AG04450 (cell line): ENCODE measurements at regions not wholly inside any gene's neighbourhood (a gene's known extent, or its start where the extent isn't known, plus 50 kb on each side); places are given as distances from the start of the nearest gene placed in this dataset.

Experiments used
- CTCF ChIA-PET: fragments of 300-600, 350-600 bp; formaldehyde crosslinking; extraction: SDS; loops from one replicate; lab custom pipeline; 2022; ENCODE audit warnings: antibody characterized with exemption, inconsistent platforms; lab: Charles Lee
- POLR2A ChIA-PET: fragments of 350-600 bp; formaldehyde crosslinking; extraction: SDS; loops from one replicate; lab custom pipeline; 2021; ENCODE audit warnings: antibody characterized with exemption, inconsistent platforms; lab: Yijun Ruan, JAX
- DNase-seq: peaks from one replicate; pipeline ENCODE4 v3.0.0-alpha.2; 2011; ENCODE audit warnings: low read depth, low spot score
- H3K27ac ChIP-seq: one replicate; pipeline ENCODE4 v1.5.1; 2012; ENCODE audit warnings: low read depth, low read length, control low read depth
- H3K27me3 ChIP-seq: one replicate; pipeline ENCODE4 v1.6.0; 2012; ENCODE audit warnings: low read length; ENCODE audit not compliant: control insufficient read depth, insufficient read depth
- H3K4me3 ChIP-seq: 2 replicates; pipeline ENCODE4 v1.5.1; 2011; ENCODE audit warnings: mild to moderate bottlenecking, low read depth, low read length, control low read depth
- H3K9me3 ChIP-seq: 2 replicates; pipeline ENCODE4 v1.5.1; 2012; ENCODE audit warnings: low read length; ENCODE audit not compliant: control insufficient read depth, insufficient read depth
- CTCF ChIP-seq: IDR thresholded peaks from 2 replicates; pipeline ENCODE4 v1.5.1; 2011; ENCODE audit warnings: low read depth, low read length, control low read depth, inconsistent platforms

- TF ChIP-seq CTCF: no peak
- H3K27me3 ChIP-seq: peaks cover 8% of the 10 kb centered on the region
- peaks cover 10% of the 10 kb centered on the region for H3K9me3 ChIP-seq
- ChIA-PET POLR2A (no interaction called here), CTCF (no interaction called here)
- no peak overlapping the region for H3K4me3 ChIP-seq
- H3K27ac ChIP-seq: no peak overlapping the region
- no peak for DNase-seq
These were observed 70.8 kb downstream of the YTHDF1 start for GRCh38 chr20:63145156-63145555.

GRCh38 chr20:63142933-63143332 lies 73.0 kb downstream of the YTHDF1 start:
- DNase-seq: no peak
- TF ChIP-seq CTCF: no peak
- POLR2A ChIA-PET: interaction anchor here (0.6 kb wide), 1 partner anchor 10 kb away, joined by 4 read pairs; no protein-coding TSS in a partner anchor
- CTCF ChIA-PET: no interaction called here
- peaks cover 8% of the 10 kb centered on the region for H3K27me3 ChIP-seq
- H3K9me3 ChIP-seq: no peaks in the 10 kb centered on the region; the same call in none of the 2 replicates
- no peak overlapping the region for H3K4me3 ChIP-seq
- H3K27ac ChIP-seq: no peak overlapping the region

- Histone ChIP-seq H3K4me3 (no peak overlapping the region), H3K9me3 (no peaks in the 10 kb centered on the region; the same call in 1 of the 2 replicates), H3K27me3 (peaks cover 8% of the 10 kb centered on the region), H3K27ac (no peak overlapping the region)
- ChIA-PET CTCF (no interaction called here), POLR2A (no interaction called here)
- TF ChIP-seq CTCF: no peak
- no peak for DNase-seq
These were observed 74.4 kb downstream of the YTHDF1 start for GRCh38 chr20:63141531-63141930.

GRCh38 chr20:63140514-63141433 lies 75.2 kb downstream of the YTHDF1 start:
- H3K27ac ChIP-seq: no peak overlapping the region

More at GRCh38 chr20:63140514-63141433, 75.2 kb downstream of the YTHDF1 start:
- no peak for DNase-seq
- POLR2A ChIA-PET: no interaction called here
- H3K9me3 ChIP-seq: peaks cover 3% of the 10 kb centered on the region; the same call in 1 of the 2 replicates
- H3K27me3 ChIP-seq: peaks cover 10% of the 10 kb centered on the region
- no peak for TF ChIP-seq CTCF
- CTCF ChIA-PET: no interaction called here
- no peak overlapping the region for H3K4me3 ChIP-seq
